Ishikawa (cell line): ENCODE measurements at regions not wholly inside any gene's neighbourhood (a gene's known extent, or its start where the extent isn't known, plus 50 kb on each side); places are given as distances from the start of the nearest gene placed in this dataset.

Experiments used
- CEBPB ChIP-seq: IDR thresholded peaks from 2 replicates; pipeline ENCODE4 v1.6.1; 2012
- CREB1 ChIP-seq: IDR thresholded peaks from 2 replicates; pipeline ENCODE4 v1.6.1; 2012; ENCODE audit warnings: low read depth
- EGR1 ChIP-seq: IDR thresholded peaks from 2 replicates; pipeline ENCODE4 v1.6.1; 2012
- EP300 ChIP-seq: IDR thresholded peaks from 2 replicates; pipeline ENCODE4 v1.6.1; 2012; ENCODE audit warnings: borderline replicate concordance
- FOXM1 ChIP-seq: IDR thresholded peaks from 2 replicates; pipeline ENCODE4 v1.6.1; 2012; ENCODE audit warnings: low read depth, borderline replicate concordance
- NFIC ChIP-seq: IDR thresholded peaks from 2 replicates; pipeline ENCODE4 v1.6.1; 2012
- RAD21 ChIP-seq: IDR thresholded peaks from 2 replicates; pipeline ENCODE4 v1.6.1; 2012; ENCODE audit warnings: low read depth
- TAF1 ChIP-seq: IDR thresholded peaks from 2 replicates; pipeline ENCODE4 v1.6.1; 2012; ENCODE audit warnings: low read depth, mild to moderate bottlenecking
- TCF12 ChIP-seq: IDR thresholded peaks from 2 replicates; pipeline ENCODE4 v1.6.1; 2012; ENCODE audit warnings: low read depth
- TEAD4 ChIP-seq: IDR thresholded peaks from 2 replicates; pipeline ENCODE4 v1.6.1; 2012
- YY1 ChIP-seq: IDR thresholded peaks from 2 replicates; pipeline ENCODE4 v1.6.1; 2012; ENCODE audit warnings: low read depth
- ZBTB7A ChIP-seq: IDR thresholded peaks from 2 replicates; pipeline ENCODE4 v1.6.1; 2012; ENCODE audit warnings: low read depth
- TF ChIP-seq, protein P1 (sequence below): IDR thresholded peaks from 2 replicates; pipeline ENCODE4 v1.6.1; 2012
- TF ChIP-seq, protein P2 (sequence below): IDR thresholded peaks from 2 replicates; pipeline ENCODE4 v1.6.1; 2012
- TF ChIP-seq, protein P3 (sequence below): IDR thresholded peaks from 2 replicates; pipeline ENCODE4 v1.6.1; 2012; ENCODE audit warnings: low read depth, mild to moderate bottlenecking

DNA sequence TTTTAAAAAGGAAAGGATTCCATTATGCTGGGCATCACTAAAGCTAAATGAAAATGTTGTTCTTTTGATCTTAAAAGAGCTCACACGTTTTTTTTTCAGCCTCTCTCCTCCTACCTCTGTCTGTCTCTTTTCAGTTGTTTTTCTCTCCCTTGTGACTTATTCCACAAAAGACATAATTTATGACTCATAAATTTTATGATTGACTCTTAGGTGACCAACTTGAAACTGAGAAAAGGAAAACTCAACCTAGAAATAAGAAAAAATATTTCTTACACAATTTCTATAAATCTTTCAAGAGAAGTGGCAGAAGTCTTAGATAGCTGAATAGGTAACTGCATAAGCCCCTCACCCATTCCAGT lies 227.7 kb upstream of the DDHD1 start:
- no peak for TF ChIP-seq EP300
- TF ChIP-seq EGR1, result no peak
- no peak for TF ChIP-seq TAF1
- no peak for TF ChIP-seq YY1
- TF ChIP-seq, protein P1, sequence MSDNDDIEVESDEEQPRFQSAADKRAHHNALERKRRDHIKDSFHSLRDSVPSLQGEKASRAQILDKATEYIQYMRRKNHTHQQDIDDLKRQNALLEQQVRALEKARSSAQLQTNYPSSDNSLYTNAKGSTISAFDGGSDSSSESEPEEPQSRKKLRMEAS, result no peak
- TF ChIP-seq CREB1, result no peak
- no peak for TF ChIP-seq TEAD4
- no peak for TF ChIP-seq ZBTB7A

DNA sequence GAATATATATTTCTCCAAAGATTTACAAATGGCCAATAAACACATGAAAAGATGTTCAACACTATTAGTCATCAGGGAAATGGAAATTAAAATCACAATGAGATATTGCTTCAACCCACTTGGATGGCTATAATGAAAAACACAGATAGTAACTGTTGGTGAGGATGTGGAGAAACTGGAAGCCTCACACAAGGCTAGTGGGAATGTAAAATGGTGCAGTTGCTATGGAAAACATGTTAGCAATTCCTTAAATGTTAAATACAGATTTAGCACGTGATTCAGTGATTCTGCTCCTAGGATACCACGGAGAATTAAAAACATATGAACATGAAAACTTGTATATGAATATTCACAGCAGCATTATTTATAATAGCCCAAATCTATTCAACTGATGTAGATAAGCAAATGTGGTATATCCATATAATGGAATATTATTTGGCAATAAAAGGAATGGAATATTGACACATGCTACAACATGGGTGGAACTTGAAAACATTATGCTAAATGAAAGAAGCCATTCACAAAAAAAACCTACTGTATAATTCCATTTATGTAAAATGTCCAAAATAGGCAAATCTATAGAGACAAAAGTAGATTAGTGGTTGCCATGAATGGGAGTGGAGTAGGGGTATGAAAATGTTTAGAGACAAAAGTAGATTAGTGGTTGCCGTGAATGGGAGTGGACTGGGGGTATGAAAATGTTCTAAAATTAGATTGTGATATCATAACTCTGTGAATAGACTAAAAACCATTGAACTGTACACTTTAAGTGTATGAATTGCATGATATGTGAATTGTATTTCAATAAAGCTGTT lies 227.1 kb upstream of the DDHD1 start:
- TF ChIP-seq TCF12 (no peak), TAF1 (no peak)
- TF ChIP-seq, protein P2, sequence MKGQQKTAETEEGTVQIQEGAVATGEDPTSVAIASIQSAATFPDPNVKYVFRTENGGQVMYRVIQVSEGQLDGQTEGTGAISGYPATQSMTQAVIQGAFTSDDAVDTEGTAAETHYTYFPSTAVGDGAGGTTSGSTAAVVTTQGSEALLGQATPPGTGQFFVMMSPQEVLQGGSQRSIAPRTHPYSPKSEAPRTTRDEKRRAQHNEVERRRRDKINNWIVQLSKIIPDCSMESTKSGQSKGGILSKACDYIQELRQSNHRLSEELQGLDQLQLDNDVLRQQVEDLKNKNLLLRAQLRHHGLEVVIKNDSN, result no peak

DNA sequence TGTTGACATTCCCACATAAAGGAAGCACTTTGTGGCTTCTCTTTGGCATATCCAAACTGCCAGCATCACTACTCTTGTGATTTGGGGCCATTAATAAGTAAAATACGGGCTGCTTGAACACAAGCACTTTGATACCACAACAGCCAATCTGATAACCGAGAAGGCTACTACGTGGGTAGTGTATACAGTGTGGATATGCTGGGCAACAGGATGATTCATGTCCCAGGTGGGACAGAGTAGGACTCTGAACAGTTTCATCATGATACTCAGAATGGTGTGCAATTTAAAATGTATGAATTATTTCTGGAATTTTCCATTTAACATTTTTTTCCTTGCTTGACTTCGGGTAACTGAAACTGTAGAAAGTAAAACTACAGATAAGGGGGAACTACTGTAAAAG lies 225.0 kb upstream of the DDHD1 start:
- TF ChIP-seq, protein P2, result no peak

DNA sequence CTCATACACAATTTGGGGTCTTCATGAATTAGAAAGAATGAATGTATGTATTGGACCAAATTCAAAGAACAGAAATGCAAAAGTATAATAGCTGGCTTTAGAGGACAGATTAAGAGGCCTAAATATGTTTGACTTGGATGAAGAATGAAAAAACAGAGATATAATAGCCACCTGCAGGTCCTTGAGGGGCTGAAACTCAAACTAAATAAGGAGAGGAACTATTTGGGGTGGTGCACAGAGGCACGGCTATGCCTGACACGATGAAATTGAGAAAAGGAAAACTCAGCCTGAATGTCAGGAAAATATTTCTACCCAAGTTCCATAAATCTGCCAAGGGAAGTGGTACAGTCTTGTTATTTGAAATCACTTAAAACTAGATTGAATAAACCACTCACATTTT lies 222.9 kb upstream of the DDHD1 start:
- TF ChIP-seq TAF1 (no peak), NFIC (no peak), RAD21 (no peak)
- TF ChIP-seq, protein P2, result no peak

DNA sequence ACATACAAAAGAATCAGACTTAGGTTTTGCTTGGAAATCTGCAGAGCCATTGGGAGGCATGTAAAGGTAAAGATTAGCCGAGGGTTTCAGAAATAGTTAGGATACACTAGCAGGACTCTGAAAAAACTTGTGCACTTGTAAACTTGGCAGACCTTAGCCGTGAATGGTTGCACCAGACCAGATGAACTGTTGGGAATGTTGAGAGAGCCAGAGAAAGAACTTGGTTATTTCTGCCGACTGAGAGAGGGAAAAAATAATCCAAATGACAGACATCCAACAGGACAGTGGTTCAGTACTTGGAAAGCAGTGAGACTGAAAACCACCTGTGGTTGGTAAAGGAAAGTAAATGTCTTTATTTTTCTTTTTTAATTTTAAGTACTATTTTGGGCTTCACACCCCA lies 222.5 kb upstream of the DDHD1 start:
- no peak for TF ChIP-seq NFIC
- TF ChIP-seq FOXM1, result no peak
- TF ChIP-seq, protein P3, sequence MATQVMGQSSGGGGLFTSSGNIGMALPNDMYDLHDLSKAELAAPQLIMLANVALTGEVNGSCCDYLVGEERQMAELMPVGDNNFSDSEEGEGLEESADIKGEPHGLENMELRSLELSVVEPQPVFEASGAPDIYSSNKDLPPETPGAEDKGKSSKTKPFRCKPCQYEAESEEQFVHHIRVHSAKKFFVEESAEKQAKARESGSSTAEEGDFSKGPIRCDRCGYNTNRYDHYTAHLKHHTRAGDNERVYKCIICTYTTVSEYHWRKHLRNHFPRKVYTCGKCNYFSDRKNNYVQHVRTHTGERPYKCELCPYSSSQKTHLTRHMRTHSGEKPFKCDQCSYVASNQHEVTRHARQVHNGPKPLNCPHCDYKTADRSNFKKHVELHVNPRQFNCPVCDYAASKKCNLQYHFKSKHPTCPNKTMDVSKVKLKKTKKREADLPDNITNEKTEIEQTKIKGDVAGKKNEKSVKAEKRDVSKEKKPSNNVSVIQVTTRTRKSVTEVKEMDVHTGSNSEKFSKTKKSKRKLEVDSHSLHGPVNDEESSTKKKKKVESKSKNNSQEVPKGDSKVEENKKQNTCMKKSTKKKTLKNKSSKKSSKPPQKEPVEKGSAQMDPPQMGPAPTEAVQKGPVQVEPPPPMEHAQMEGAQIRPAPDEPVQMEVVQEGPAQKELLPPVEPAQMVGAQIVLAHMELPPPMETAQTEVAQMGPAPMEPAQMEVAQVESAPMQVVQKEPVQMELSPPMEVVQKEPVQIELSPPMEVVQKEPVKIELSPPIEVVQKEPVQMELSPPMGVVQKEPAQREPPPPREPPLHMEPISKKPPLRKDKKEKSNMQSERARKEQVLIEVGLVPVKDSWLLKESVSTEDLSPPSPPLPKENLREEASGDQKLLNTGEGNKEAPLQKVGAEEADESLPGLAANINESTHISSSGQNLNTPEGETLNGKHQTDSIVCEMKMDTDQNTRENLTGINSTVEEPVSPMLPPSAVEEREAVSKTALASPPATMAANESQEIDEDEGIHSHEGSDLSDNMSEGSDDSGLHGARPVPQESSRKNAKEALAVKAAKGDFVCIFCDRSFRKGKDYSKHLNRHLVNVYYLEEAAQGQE, result no peak
- no peak for TF ChIP-seq TCF12
- no peak for TF ChIP-seq TEAD4
- TF ChIP-seq, protein P2, result no peak
- TF ChIP-seq RAD21, result no peak
- TF ChIP-seq EP300, result no peak
- TF ChIP-seq CREB1, result no peak
- TF ChIP-seq, protein P1, result no peak
- TF ChIP-seq TAF1, result no peak

DNA sequence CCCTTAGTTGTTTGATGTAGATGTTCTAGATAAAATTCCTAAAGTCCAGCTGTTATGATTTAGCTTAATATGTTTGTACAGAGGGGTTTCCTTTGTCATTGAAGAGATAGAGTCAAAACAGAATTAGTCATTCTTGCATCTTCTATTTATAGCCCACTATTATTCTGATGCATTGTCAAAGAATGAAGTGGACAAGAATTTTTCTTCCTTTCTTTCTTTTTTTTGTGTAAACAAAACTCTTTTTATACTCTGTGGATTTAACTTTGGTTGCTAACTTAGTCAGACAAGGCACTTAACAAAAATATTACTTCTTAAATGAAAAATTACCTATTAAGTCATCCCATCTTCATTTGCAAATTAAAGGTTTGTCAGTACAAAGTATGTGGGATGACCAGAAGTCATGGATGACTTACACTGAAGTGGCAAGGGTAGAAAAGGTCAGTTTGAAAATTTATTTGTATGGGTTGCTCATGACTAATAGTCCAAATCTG lies 215.6 kb upstream of the DDHD1 start:
- no peak for TF ChIP-seq CEBPB

DNA sequence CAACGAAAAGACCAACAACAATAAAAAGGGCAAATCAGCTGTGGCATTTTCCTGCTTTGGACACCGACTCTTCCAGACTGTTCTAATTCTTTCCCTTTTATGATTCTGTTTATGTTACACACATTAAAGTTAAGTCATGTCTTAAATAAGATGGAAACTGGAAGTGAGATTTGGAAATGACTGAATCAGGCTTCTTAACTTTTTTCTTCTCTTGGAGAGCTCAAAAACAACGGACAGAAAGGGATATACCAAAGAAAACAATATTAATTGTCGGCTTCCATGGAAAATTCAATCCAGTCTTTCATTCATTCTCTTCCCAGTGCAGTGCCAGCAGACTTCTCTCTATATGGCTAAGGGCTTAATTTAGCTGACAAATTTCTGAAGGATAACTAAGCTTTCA lies 214.9 kb upstream of the DDHD1 start:
- TF ChIP-seq TEAD4, result no peak

DNA sequence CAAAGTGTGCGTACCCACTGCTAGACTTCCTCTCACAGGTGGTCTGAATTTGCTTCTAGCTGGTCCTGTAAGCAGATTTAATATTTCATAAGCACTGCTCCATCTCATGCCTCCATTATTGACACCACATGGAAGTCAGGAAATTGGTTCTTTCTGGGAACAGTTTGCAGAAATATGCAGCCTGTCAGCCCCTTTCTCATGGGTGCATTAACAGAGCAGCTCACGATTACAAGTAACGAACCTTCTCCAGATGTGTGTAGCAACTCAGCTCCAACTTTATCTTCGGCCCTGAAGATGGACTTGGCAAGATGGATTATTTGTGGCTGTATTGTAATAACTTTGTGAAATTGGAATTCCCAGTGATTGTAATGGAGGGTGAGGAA lies 214.5 kb upstream of the DDHD1 start:
- TF ChIP-seq EP300 (no peak), FOXM1 (no peak), CEBPB (no peak), NFIC (no peak), ZBTB7A (no peak), YY1 (no peak), TEAD4 (no peak), RAD21 (no peak), EGR1 (no peak)
- TF ChIP-seq, protein P1, result no peak
- TF ChIP-seq, protein P3, result no peak
